Gastroesophageal sphincter (tissue), 4 donors: ENCODE measurements at regions not wholly inside any gene's neighbourhood (a gene's known extent, or its start where the extent isn't known, plus 50 kb on each side); places are given as distances from the start of the nearest gene placed in this dataset.
"Not testable (repeated sequence)": the region's sequence is repeated elsewhere in the genome, so short reads cannot be mapped to it uniquely, and the experiment has no call there.

Source experiments
- ATAC-seq: fragments of 150-250 bp; one replicate; pipeline ENCODE4 v1.9.1; 2016; ENCODE audit warnings: mild to moderate bottlenecking, moderate library complexity
- H3K27ac ChIP-seq, 4 donors: fragments of 200-600 bp; sonication (generic) in 3 of 4; 1 replicate in 3 of 4; 2 replicates in 1 of 4; pipeline ENCODE4 v1.5.1; 2016 to 2019
- H3K27me3 ChIP-seq: fragments of 200-600 bp; sonication (generic); one replicate; pipeline ENCODE4 v1.5.1; 2019
- H3K36me3 ChIP-seq, 2 donors: fragments of 200-600 bp; sonication (generic); one replicate each; pipeline ENCODE4 v1.5.1; 2019; ENCODE audit warnings: control low read depth in 1 of 2
- H3K4me1 ChIP-seq, 3 donors: fragments of 200-600 bp; sonication (generic); 1 replicate in 2 of 3; 2 replicates in 1 of 3; pipeline ENCODE4 v1.5.1; 2016 to 2019; ENCODE audit warnings: control low read depth in 2 of 3
- H3K4me3 ChIP-seq, 2 donors: fragments of 200-600 bp; sonication (generic); one replicate each; pipeline ENCODE4 v1.5.1; 2019; ENCODE audit warnings: mild to moderate bottlenecking in 1 of 2, moderate library complexity in 1 of 2
- H3K9me3 ChIP-seq, 3 donors: fragments of 200-600 bp; sonication (generic); one replicate each; pipeline ENCODE4 v1.5.1; 2017 to 2019; ENCODE audit warnings: control low read depth in 2 of 3
- EP300 ChIP-seq: sonication (generic); formaldehyde crosslinking; IDR thresholded peaks from one replicate; pipeline ENCODE4 v1.6.1; 2017; ENCODE audit warnings: antibody characterized with exemption, mild to moderate bottlenecking
- POLR2A ChIP-seq, 2 donors: fragments of 450-650 bp; IDR thresholded peaks; one replicate each; pipeline ENCODE4 v1.6.1; 2017; ENCODE audit warnings: antibody characterized with exemption in 2 of 2, mild to moderate bottlenecking in 2 of 2, moderate library complexity in 1 of 2
- POLR2AphosphoS5 ChIP-seq: sonication (generic); formaldehyde crosslinking; IDR thresholded peaks from one replicate; pipeline ENCODE4 v1.6.1; 2017; ENCODE audit warnings: antibody characterized with exemption
- WGBS, 2 donors: methylation state at CpG; one replicate each; pipeline ENCODE4 v1.1.5; 2018; ENCODE audit warnings: low coverage in 1 of 2; 5-methylcytosine and 5-hydroxymethylcytosine counted together
- TF ChIP-seq, protein P1 (sequence below), 4 experiments: fragments of 200-600 bp in 2 of 4; fragments of 450-650 bp in 2 of 4; sonication (generic) in 1 of 4; IDR thresholded peaks; one replicate each; pipeline ENCODE4 v1.5.1; 2017 to 2019; ENCODE audit warnings: antibody characterized with exemption in 4 of 4, mild to moderate bottlenecking in 2 of 4, moderate library complexity in 2 of 4

DNA sequence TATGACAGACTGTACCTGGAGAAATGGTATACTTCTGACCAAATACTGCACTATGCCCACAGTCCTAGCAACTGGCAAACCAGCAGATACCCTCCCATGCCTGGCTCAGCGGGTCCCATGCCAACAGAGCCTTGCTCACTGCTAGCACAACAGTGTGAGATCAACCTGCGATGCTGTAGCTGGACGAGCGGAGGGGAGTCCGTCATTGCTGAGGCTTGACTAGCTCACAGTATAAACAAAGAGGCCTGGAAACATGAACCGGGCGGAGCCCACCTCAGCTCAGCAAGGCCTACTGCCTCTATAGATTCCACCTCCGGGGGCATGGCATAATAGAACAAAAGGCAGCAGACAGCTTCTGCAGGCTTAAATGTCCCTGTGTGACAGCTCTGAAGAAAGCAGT is 93.2 kb upstream of the CAB39 start:
- ATAC-seq, result no peak
- no peaks in the 10 kb centered on the region for H3K9me3 ChIP-seq

DNA sequence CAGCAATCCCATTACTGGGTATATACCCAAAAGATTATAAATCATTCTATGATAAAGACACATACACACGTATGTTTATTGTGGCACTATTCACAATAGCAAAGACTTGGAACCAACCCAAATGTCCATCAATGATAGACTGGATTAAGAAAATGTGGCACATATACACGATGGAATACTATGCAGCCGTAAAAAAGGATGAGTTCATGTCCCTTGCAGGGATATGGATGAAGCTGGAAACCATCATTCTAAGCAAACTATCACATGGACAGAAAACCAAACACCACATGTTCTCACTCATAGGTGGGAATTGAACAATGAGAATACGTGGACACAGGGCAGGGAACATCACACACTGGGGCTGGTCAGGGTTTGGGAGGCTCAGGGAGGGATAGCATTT is 87.4 kb upstream of the CAB39 start:
- WGBS, 2 donors, result 60 to 100% methylated on average over 1 to 4 of the region's 4 CpGs
- H3K27ac ChIP-seq, result not testable (repeated sequence)

More for the DNA sequence above, 93.2 kb upstream of the CAB39 start:
- TF ChIP-seq POLR2A (IDR thresholded peaks at IDR 0.05) (no peak), POLR2AphosphoS5 (no peak), EP300 (no peak)
- TF ChIP-seq, protein P1, sequence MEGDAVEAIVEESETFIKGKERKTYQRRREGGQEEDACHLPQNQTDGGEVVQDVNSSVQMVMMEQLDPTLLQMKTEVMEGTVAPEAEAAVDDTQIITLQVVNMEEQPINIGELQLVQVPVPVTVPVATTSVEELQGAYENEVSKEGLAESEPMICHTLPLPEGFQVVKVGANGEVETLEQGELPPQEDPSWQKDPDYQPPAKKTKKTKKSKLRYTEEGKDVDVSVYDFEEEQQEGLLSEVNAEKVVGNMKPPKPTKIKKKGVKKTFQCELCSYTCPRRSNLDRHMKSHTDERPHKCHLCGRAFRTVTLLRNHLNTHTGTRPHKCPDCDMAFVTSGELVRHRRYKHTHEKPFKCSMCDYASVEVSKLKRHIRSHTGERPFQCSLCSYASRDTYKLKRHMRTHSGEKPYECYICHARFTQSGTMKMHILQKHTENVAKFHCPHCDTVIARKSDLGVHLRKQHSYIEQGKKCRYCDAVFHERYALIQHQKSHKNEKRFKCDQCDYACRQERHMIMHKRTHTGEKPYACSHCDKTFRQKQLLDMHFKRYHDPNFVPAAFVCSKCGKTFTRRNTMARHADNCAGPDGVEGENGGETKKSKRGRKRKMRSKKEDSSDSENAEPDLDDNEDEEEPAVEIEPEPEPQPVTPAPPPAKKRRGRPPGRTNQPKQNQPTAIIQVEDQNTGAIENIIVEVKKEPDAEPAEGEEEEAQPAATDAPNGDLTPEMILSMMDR (IDR thresholded peaks at IDR 0.05), result no peak
- Histone ChIP-seq H3K27me3 (no peaks in the 10 kb centered on the region), H3K36me3 (no peaks in the 10 kb centered on the region), H3K4me3 (no peak overlapping the region), H3K4me1 (no peaks in the 10 kb centered on the region), H3K27ac (no peak overlapping the region)
- WGBS, 2 donors, result no CpG with 5 or more reads among the region's 8 CpGs

DNA sequence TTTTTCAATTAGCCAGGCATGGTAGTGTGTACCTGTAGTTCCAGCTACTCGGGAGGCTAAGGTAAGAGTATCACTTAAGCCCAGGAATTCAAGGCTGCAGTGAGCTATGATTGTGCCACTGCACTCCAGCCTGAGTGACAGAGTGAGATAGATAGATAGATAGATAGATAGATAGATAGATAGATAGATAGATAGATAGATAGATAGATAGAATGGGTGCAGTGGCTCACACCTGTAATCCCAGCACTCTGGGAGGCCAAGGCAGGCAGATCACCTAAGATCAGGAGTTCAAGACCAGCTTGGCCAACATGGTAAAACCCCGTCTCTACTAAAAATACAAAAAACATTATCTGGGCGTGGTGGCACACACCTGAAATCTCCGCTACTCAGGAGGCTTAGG is 85.6 kb upstream of the CAB39 start:
- not testable (repeated sequence) for H3K9me3 ChIP-seq, ATAC-seq, H3K4me3 ChIP-seq, H3K36me3 ChIP-seq, H3K27me3 ChIP-seq, H3K27ac ChIP-seq, H3K4me1 ChIP-seq
- 93 to 96% methylated on average over 3 to 4 of the region's 4 CpGs for WGBS, 2 donors

More for the DNA sequence above, 87.4 kb upstream of the CAB39 start:
- not testable (repeated sequence) for H3K9me3 ChIP-seq, ATAC-seq, H3K36me3 ChIP-seq, H3K27me3 ChIP-seq, H3K4me3 ChIP-seq, H3K4me1 ChIP-seq

DNA sequence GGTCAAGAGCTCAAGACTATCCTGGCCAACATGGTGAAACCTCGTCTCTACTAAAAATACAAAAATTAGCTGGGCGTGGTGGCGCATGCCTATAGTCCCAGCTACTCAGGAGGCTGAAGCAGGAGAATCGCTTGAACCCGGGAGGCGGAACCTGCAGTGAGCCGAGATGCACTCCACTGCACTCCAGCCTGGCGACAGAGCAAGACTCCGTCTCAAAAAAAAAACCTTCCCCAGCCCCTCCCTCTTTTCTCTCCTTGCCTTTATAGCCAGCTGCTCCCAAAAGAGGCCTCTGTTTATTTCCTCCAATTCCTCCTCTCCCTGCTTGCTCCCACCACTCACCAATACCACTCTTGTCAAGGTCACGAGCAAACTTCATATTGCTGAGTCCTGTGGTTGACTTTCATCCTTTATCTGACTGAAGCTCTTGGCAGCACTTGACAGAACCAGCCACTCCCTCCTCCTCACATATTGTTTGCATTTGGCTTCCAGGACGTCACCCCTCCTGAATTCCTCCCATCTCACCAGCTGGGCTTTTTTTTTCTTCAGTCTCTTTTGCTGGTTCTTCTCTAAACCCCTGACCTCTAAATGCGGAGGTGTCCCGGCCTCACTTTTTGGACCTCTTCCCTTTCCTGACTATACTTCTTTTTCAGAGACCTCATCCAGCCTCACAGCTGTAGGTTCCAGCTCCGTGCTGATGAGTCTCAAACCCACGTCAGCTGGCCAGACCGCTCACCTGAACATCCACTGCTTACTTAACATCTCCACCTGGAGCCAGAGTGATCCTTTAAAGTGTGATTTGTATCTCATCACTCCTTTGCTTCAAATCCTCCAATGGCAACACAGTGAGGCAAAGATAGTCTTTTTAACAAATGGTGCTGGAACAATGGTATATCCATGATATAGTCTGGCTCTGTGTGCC is 84.6 kb upstream of the CAB39 start:
- 40 to 46% methylated on average over 9 to 15 of the region's 16 CpGs for WGBS, 2 donors

DNA sequence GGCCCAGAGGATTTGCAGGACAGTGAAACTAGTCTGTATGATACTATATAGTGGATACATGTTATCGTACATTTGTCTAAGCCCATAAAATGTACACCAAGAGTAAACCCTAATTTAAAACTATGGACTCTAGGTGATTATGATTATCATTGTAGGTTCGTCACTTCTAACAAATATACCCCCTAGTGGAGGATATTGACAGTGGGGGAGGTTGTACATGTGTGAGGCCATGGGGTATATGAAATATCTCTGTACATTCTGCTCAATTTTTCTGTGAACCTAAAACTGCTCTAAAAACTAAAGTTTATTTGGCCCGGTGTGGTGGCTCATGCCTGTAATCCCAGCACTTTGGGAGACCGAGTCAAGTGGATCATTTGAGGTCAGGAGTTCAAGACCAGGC is 81.2 kb upstream of the CAB39 start:
- TF ChIP-seq EP300 (no peak), POLR2AphosphoS5 (no peak), POLR2A (IDR thresholded peaks at IDR 0.05) (no peak)
- TF ChIP-seq, protein P1 (IDR thresholded peaks at IDR 0.05), result no peak
- Histone ChIP-seq H3K4me3 (no peak overlapping the region), H3K27me3 (no peaks in the 10 kb centered on the region), H3K9me3 (no peaks in the 10 kb centered on the region), H3K27ac (no peak overlapping the region), H3K36me3 (no peaks in the 10 kb centered on the region), H3K4me1 (no peaks in the 10 kb centered on the region)
- WGBS, 2 donors, result 96 to 100% methylated on average over 3 to 4 of the region's 4 CpGs
- ATAC-seq, result no peak

More for the DNA sequence above, 84.6 kb upstream of the CAB39 start:
- no peaks in the 10 kb centered on the region for H3K4me1 ChIP-seq
- H3K36me3 ChIP-seq, result no peaks in the 10 kb centered on the region
- H3K4me3 ChIP-seq, result no peak overlapping the region
- H3K9me3 ChIP-seq, result no peaks in the 10 kb centered on the region
- H3K27me3 ChIP-seq, result no peaks in the 10 kb centered on the region
- no peak for ATAC-seq
- no peak overlapping the region for H3K27ac ChIP-seq
- TF ChIP-seq, protein P1 (IDR thresholded peaks at IDR 0.05), result no peak
- TF ChIP-seq EP300, result no peak
- no peak for TF ChIP-seq POLR2A (IDR thresholded peaks at IDR 0.05)
- no peak for TF ChIP-seq POLR2AphosphoS5

DNA sequence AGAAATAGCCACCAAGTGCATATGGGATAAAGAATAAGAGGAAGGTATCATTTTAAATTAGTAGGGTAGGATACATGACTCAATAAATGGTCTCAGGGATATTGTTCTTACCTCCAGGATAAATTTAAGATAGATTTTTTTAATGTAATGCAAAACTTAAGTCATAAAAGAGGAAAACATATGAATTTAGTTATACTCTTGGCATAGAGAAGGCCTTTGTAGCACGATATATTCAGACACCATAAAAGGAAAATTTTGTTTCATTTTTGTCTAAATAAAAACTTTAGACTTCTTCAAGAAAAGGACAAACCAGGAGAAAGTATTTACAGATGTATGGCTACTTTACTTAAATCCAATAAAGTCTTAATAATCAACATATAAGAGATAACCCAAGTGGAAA is 78.5 kb upstream of the CAB39 start:
- TF ChIP-seq POLR2A (IDR thresholded peaks at IDR 0.05) (no peak), EP300 (no peak), POLR2AphosphoS5 (no peak)
- TF ChIP-seq, protein P1 (IDR thresholded peaks at IDR 0.05), result no peak
- Histone ChIP-seq H3K27me3 (no peaks in the 10 kb centered on the region), H3K4me3 (no peak overlapping the region), H3K4me1 (no peaks in the 10 kb centered on the region), H3K27ac (no peak overlapping the region), H3K36me3 (no peaks in the 10 kb centered on the region), H3K9me3 (no peaks in the 10 kb centered on the region)
- no peak for ATAC-seq
- 45 to 59% methylated on average over 1 of the region's 1 CpG for WGBS, 2 donors

DNA sequence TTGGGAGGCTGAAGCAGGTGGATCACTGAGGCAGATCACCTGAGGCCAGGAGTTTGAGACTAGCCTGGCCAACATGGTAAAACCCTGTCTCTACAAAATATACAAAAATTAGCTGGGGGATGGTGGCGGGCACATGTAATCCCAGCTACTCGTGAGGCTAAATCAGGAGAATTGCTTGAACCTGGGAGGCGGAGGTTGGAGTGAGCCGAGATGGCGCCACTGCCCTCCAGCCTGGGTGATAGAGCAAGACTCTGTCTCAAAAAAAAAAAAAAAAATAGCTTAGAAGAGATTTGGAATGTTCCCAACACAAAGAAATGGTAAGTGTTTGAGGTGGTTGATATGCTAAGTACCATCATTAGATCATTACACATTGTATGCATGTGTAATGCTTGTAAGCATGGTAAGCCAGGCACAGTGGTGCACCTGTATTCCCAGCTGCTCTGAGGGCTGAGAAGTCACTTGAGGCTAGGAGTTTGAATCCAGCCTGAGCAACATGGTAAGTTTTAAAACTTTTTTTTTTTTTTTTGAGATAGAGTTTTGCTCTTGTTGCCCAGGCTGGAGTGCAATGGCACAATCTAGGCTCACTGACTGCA is 77.8 kb upstream of the CAB39 start:
- not testable (repeated sequence) for H3K36me3 ChIP-seq, H3K27me3 ChIP-seq, ATAC-seq, H3K9me3 ChIP-seq, H3K4me3 ChIP-seq, H3K4me1 ChIP-seq, H3K27ac ChIP-seq
- 95 to 100% methylated on average over 2 to 5 of the region's 5 CpGs for WGBS, 2 donors
